Choroid plexus epithelial cell (primary cell): ENCODE measurements at regions not wholly inside any gene's neighbourhood (a gene's known extent, or its start where the extent isn't known, plus 50 kb on each side); places are given as distances from the start of the nearest gene placed in this dataset.

Experiments
- DNase-seq: peaks from one replicate; pipeline ENCODE4 v3.0.0-alpha.2; 2010; ENCODE audit warnings: low read depth
- H3K4me3 ChIP-seq: 2 replicates; pipeline ENCODE4 v1.5.1; 2011; ENCODE audit warnings: low read depth, mild to moderate bottlenecking, control low read depth, low read length, moderate library complexity
- CTCF ChIP-seq: conservative IDR thresholded peaks from 2 replicates; pipeline ENCODE4 v1.5.1; 2011; ENCODE audit warnings: low read depth, mild to moderate bottlenecking, control low read depth, inconsistent platforms, low read length, moderate library complexity

- DNase-seq, result peak; percentile 84
- no peak for TF ChIP-seq CTCF
- H3K4me3 ChIP-seq, result peak overlapping the region; percentile 44
Measured at GRCh38 chr9:16267281-16268066, 603.0 kb downstream of the BNC2 start.

DNA sequence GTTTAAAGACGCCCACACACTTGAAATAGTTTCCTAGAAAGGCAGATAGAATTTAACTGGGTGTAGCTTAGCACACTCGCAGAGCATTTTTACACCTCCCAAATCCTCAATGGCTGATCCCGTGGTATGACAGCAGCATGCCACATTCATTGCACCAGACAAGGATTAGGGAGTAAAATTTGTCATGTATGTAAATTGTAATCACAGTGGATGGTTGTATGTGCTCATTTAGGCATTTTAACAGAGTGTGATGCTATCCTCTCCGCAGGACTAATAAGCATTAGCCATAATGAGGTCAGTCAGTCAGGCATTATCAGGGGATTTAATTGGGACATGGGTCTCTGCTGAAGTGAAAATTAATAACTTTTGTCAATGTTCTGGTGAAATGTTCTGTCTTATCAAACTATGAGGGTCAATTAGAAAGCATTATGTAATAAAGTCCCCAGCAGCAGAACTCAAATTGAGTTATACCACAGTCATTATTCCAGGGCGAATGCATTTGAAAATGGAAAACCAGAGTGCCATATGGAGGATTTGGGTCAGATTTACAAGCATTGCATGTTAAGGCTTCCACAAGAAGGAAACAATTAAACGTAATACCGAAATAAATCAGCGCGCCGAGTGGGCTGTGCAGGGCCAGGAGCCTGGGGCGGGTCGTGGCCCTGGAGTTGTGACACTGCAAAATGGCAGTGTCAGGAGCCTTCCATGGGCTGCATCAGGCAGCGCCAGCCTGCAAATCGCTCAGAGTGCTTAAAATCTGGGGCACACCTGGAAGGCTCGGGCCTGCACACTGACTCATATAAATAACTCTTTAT is 602.2 kb downstream of the BNC2 start:
- H3K4me3 ChIP-seq, result no peak overlapping the region
- no peak for TF ChIP-seq CTCF
- no peak for DNase-seq

DNA sequence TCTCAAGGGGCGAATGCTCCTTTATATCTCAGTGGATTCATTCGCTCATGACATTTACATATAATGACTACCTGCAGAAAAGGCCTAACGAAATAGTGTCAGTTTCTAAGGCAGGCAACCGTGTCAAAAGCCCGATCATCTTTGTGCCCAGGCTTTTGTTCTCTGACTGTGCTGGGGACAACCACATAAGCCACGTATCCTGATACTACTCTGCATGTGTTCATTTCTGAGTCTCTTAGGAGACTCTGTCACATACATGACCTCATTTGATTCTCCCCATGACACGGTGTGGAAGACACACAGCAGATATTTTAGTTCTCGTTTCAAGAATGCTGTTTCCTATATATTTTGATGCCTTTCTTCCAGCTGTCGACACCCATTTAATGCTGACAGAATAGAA is 598.5 kb downstream of the BNC2 start:
- DNase-seq, result no peak
- no peak overlapping the region for H3K4me3 ChIP-seq
- no peak for TF ChIP-seq CTCF

DNA sequence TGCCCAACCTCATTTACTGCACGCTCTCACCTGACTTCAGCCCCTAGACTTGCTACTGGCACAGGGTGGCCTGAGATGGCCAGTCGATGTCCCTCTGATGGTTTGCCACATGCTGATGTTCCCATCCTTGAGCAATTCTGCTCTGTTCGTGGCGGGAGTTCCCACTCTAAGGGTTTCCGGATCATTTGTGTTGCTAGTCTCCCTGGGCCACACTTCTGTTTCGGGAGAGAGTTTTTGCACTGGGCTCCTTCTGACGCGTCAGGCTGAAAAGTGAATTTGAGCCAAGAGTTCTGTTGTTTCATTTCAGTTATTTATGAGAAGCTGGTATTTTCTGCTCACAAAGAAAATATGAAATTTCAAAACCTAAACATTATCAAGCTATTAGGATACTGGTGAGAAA is 597.7 kb downstream of the BNC2 start:
- no peak for DNase-seq
- TF ChIP-seq CTCF, result no peak
- no peak overlapping the region for H3K4me3 ChIP-seq

- no peak overlapping the region for H3K4me3 ChIP-seq
- TF ChIP-seq CTCF, result no peak
- no peak for DNase-seq
Measured at GRCh38 chr9:16275795-16276624, 594.5 kb downstream of the BNC2 start.

- no peak overlapping the region for H3K4me3 ChIP-seq
- TF ChIP-seq CTCF, result no peak
- no peak for DNase-seq
Measured at GRCh38 chr9:16276866-16277265, 593.6 kb downstream of the BNC2 start.
